WTC11 (cell line): ENCODE measurements at regions not wholly inside any gene's neighbourhood (a gene's known extent, or its start where the extent isn't known, plus 50 kb on each side); places are given as distances from the start of the nearest gene placed in this dataset.

ENCODE experiments used
- ATAC-seq: fragments of 200-7000 bp; cut with Tn5 transposase; 2 replicates; pipeline ENCODE4 v1.10.0; 2021; ENCODE audit warnings: mild to moderate bottlenecking, moderate library complexity
- CTCF ChIA-PET: fragments of 300-600 bp; sonication (Branson Sonifier 250); formaldehyde crosslinking; loops from one replicate; lab custom pipeline; 2021; ENCODE audit warnings: antibody characterized with exemption; lab: Charles Lee
- POLR2A ChIA-PET: fragments of 350-600 bp; sonication (Branson Sonifier 250); formaldehyde crosslinking; loops from one replicate; lab custom pipeline; 2021; ENCODE audit warnings: antibody characterized with exemption; lab: Charles Lee
- DNase-seq: peaks from one replicate; pipeline ENCODE4 v3.0.0; 2021; ENCODE audit warnings: low spot score
- H3K27ac Mint-ChIP-seq: 2 replicates; pipeline ENCODE4 v1.8.0; 2021; ENCODE audit warnings: mixed read lengths
- H3K27me3 Mint-ChIP-seq: 2 replicates; pipeline ENCODE4 v1.8.0; 2021; ENCODE audit warnings: low read depth, mild to moderate bottlenecking, moderate library complexity, mixed read lengths
- H3K36me3 Mint-ChIP-seq: 2 replicates; pipeline ENCODE4 v1.8.0; 2021; ENCODE audit warnings: mixed read lengths
- H3K4me1 Mint-ChIP-seq: 2 replicates; pipeline ENCODE4 v1.8.0; 2022; ENCODE audit warnings: mixed read lengths
- H3K4me3 Mint-ChIP-seq: 2 replicates; pipeline ENCODE4 v1.8.0; 2021; ENCODE audit warnings: mild to moderate bottlenecking, moderate library complexity, mixed read lengths
- H3K9me3 Mint-ChIP-seq: 2 replicates; pipeline ENCODE4 v1.8.0; 2021; ENCODE audit warnings: mixed read lengths
- CBFB ChIP-seq: sonication (generic); formaldehyde crosslinking; IDR thresholded peaks from 2 replicates; pipeline ENCODE4 v1.8.1; 2022; ENCODE audit warnings: mild to moderate bottlenecking, low read depth, missing genetic modification reagents
- FOXJ3 ChIP-seq: sonication (generic); formaldehyde crosslinking; IDR thresholded peaks from 2 replicates; pipeline ENCODE4 v1.9.0; 2021; ENCODE audit warnings: missing genetic modification reagents, mild to moderate bottlenecking, borderline replicate concordance
- FOXK1 ChIP-seq: sonication (generic); formaldehyde crosslinking; IDR thresholded peaks from 2 replicates; pipeline ENCODE4 v1.8.0; 2022; ENCODE audit warnings: mild to moderate bottlenecking, moderate library complexity, missing genetic modification reagents
- FOXP1 ChIP-seq: sonication (generic); formaldehyde crosslinking; IDR thresholded peaks from 2 replicates; pipeline ENCODE4 v1.8.0; 2022; ENCODE audit warnings: missing genetic modification reagents, mild to moderate bottlenecking, moderate library complexity, borderline replicate concordance
- FOXP4 ChIP-seq: sonication (generic); formaldehyde crosslinking; IDR thresholded peaks from 2 replicates; pipeline ENCODE4 v1.8.0; 2022; ENCODE audit warnings: mild to moderate bottlenecking, missing genetic modification reagents
- GABPB1 ChIP-seq: sonication (generic); formaldehyde crosslinking; IDR thresholded peaks from 2 replicates; pipeline ENCODE4 v1.8.1; 2023; ENCODE audit warnings: mild to moderate bottlenecking, missing genetic modification reagents
- GRHL2 ChIP-seq: fragments of 250-450 bp; sonication (Bioruptor Pico); IDR thresholded peaks from 2 replicates; pipeline ENCODE4 v1.8.0; 2022; ENCODE audit warnings: mild to moderate bottlenecking, moderate library complexity; ENCODE audit not compliant: insufficient replicate concordance, severe bottlenecking
- KAT7 ChIP-seq: sonication (generic); formaldehyde crosslinking; IDR thresholded peaks from 2 replicates; pipeline ENCODE4 v1.8.1; 2023; ENCODE audit warnings: missing genetic modification reagents, mild to moderate bottlenecking, borderline replicate concordance
- MAX ChIP-seq: sonication (generic); formaldehyde crosslinking; IDR thresholded peaks from 2 replicates; pipeline ENCODE4 v1.8.0; 2022; ENCODE audit warnings: mild to moderate bottlenecking, missing genetic modification reagents
- MXD4 ChIP-seq: fragments of 250-450 bp; sonication (Bioruptor Pico); IDR thresholded peaks from 2 replicates; pipeline ENCODE4 v1.8.0; 2021; ENCODE audit warnings: mild to moderate bottlenecking, moderate library complexity, borderline replicate concordance
- MYBL2 ChIP-seq: sonication (generic); formaldehyde crosslinking; IDR thresholded peaks from 2 replicates; pipeline ENCODE4 v1.8.1; 2023; ENCODE audit warnings: mild to moderate bottlenecking, moderate library complexity, missing genetic modification reagents
- NFE2L1 ChIP-seq: sonication (generic); formaldehyde crosslinking; IDR thresholded peaks from 2 replicates; pipeline ENCODE4 v1.8.1; 2023; ENCODE audit warnings: missing genetic modification reagents
- PRDM15 ChIP-seq: sonication (generic); formaldehyde crosslinking; IDR thresholded peaks from 2 replicates; pipeline ENCODE4 v1.8.0; 2022; ENCODE audit warnings: missing genetic modification reagents
- SOX15 ChIP-seq: fragments of 250-450 bp; sonication (Bioruptor Pico); IDR thresholded peaks from 2 replicates; pipeline ENCODE4 v1.9.0; 2021; ENCODE audit warnings: mild to moderate bottlenecking
- USF2 ChIP-seq: sonication (generic); formaldehyde crosslinking; IDR thresholded peaks from 2 replicates; pipeline ENCODE4 v1.8.1; 2023; ENCODE audit warnings: mild to moderate bottlenecking, missing genetic modification reagents, moderate library complexity
- ZBTB21 ChIP-seq: sonication (generic); formaldehyde crosslinking; IDR thresholded peaks from 2 replicates; pipeline ENCODE4 v1.8.1; 2023; ENCODE audit warnings: mild to moderate bottlenecking, missing genetic modification reagents, borderline replicate concordance
- ZBTB43 ChIP-seq: sonication (generic); formaldehyde crosslinking; IDR thresholded peaks from 2 replicates; pipeline ENCODE4 v1.8.1; 2023; ENCODE audit warnings: mild to moderate bottlenecking, missing genetic modification reagents
- ZMAT4 ChIP-seq: fragments of 250-450 bp; sonication (Bioruptor Pico); IDR thresholded peaks from 2 replicates; pipeline ENCODE4 v1.9.0; 2021; ENCODE audit warnings: mild to moderate bottlenecking
- ZNF138 ChIP-seq: sonication (generic); formaldehyde crosslinking; conservative IDR thresholded peaks from 2 replicates; pipeline ENCODE4 v1.8.1; 2022; ENCODE audit warnings: mild to moderate bottlenecking, moderate library complexity, missing genetic modification reagents
- ZNF219 ChIP-seq: sonication (generic); formaldehyde crosslinking; IDR thresholded peaks from 2 replicates; pipeline ENCODE4 v1.8.0; 2023; ENCODE audit warnings: missing genetic modification reagents, mild to moderate bottlenecking, borderline replicate concordance
- ZNF232 ChIP-seq: sonication (generic); formaldehyde crosslinking; IDR thresholded peaks from 2 replicates; pipeline ENCODE4 v1.8.0; 2022; ENCODE audit warnings: mild to moderate bottlenecking, missing genetic modification reagents
- ZNF263 ChIP-seq: sonication (generic); formaldehyde crosslinking; IDR thresholded peaks from 2 replicates; pipeline ENCODE4 v1.8.1; 2022; ENCODE audit warnings: low read depth, mild to moderate bottlenecking, moderate library complexity, missing genetic modification reagents
- ZNF281 ChIP-seq: sonication (generic); formaldehyde crosslinking; IDR thresholded peaks from 2 replicates; pipeline ENCODE4 v1.8.0; 2023; ENCODE audit warnings: mild to moderate bottlenecking, missing genetic modification reagents
- ZSCAN18 ChIP-seq: fragments of 250-450 bp; sonication (Bioruptor Pico); IDR thresholded peaks from 2 replicates; pipeline ENCODE4 v2.1.2; 2022; ENCODE audit warnings: mild to moderate bottlenecking, moderate library complexity

- TF ChIP-seq ZBTB21 (CRISPR knock-in tag): no peak
- TF ChIP-seq ZMAT4 (CRISPR knock-in tag): no peak
- TF ChIP-seq FOXK1 (CRISPR knock-in tag): no peak
- TF ChIP-seq ZNF232: no peak
- TF ChIP-seq USF2 (CRISPR knock-in tag): no peak
- no peak for TF ChIP-seq PRDM15
- TF ChIP-seq MAX (CRISPR knock-in tag): no peak
- TF ChIP-seq ZBTB43 (CRISPR knock-in tag): no peak
- no peak for TF ChIP-seq GABPB1 (CRISPR knock-in tag)
- TF ChIP-seq ZNF263 (CRISPR knock-in tag): no peak
- no peak for TF ChIP-seq FOXP4 (CRISPR knock-in tag)
- no peak for TF ChIP-seq ZNF281 (CRISPR knock-in tag)
- TF ChIP-seq GRHL2 (CRISPR knock-in tag): no peak
- Mint-ChIP-seq H3K27me3 (no peaks in the 10 kb centered on the region), H3K4me1 (peaks cover 27% of the 10 kb centered on the region), H3K9me3 (no peaks in the 10 kb centered on the region), H3K4me3 (no peak overlapping the region), H3K36me3 (no peaks in the 10 kb centered on the region), H3K27ac (no peak overlapping the region)
- DNase-seq (no peak), ATAC-seq (no peak)
- POLR2A ChIA-PET: no interaction called here
- CTCF ChIA-PET: interaction anchor here (6.5 kb wide), 1 partner anchor 337 kb away, joined by 124 read pairs; no protein-coding TSS in a partner anchor
Measured at GRCh38 chr6:110041126-110041525, 63.0 kb downstream of the GPR6 start.

- DNase-seq (no peak), ATAC-seq (no peak)
- Mint-ChIP-seq H3K36me3 (0 out of 2 replicates have a peak, but pooled peaks cover 4% of the 10 kb centered on the region), H3K4me1 (peaks cover 27% of the 10 kb centered on the region), H3K4me3 (no peak overlapping the region), H3K9me3 (peaks cover 5% of the 10 kb centered on the region), H3K27ac (no peak overlapping the region), H3K27me3 (no peaks in the 10 kb centered on the region)
- CTCF ChIA-PET: interaction anchor here (6.5 kb wide), 1 partner anchor 338 kb away, joined by 124 read pairs; no protein-coding TSS in a partner anchor
- POLR2A ChIA-PET: no interaction called here
- TF ChIP-seq NFE2L1 (CRISPR knock-in tag) (no peak), ZNF138 (no peak), CBFB (CRISPR knock-in tag) (no peak), MYBL2 (CRISPR knock-in tag) (no peak), ZSCAN18 (CRISPR knock-in tag) (no peak), KAT7 (no peak), ZNF219 (CRISPR knock-in tag) (no peak), MXD4 (CRISPR knock-in tag) (no peak), FOXP1 (CRISPR knock-in tag) (no peak), FOXJ3 (CRISPR knock-in tag) (no peak), SOX15 (CRISPR knock-in tag) (no peak), ZNF232 (no peak)
Measured at GRCh38 chr6:110041830-110042229, 63.7 kb downstream of the GPR6 start.
